Neural progenitor cell (in vitro differentiated cells): ENCODE measurements at regions not wholly inside any gene's neighbourhood (a gene's known extent, or its start where the extent isn't known, plus 50 kb on each side); places are given as distances from the start of the nearest gene placed in this dataset.

ENCODE experiments used
- DNase-seq: peaks from one replicate; pipeline ENCODE4 v3.0.0-alpha.2; 2016; ENCODE audit warnings: low spot score
- H2AFZ ChIP-seq: fragments of 200-600 bp; sonication (generic); replicated peaks from 2 replicates; pipeline ENCODE4 v1.6.1; 2016; ENCODE audit warnings: antibody characterized with exemption
- H3F3A ChIP-seq: fragments of 200-600 bp; sonication (generic); 2 replicates; pipeline ENCODE4 v1.6.1; 2016; ENCODE audit warnings: antibody characterized with exemption, low read depth
- H3K27ac ChIP-seq: fragments of 200-600 bp; sonication (generic); 2 replicates; pipeline ENCODE4 v1.5.1; 2016; ENCODE audit warnings: mild to moderate bottlenecking
- H3K27me3 ChIP-seq: fragments of 200-600 bp; sonication (generic); 2 replicates; pipeline ENCODE4 v1.6.1; 2016; ENCODE audit warnings: mild to moderate bottlenecking, moderate library complexity
- H3K36me3 ChIP-seq: fragments of 200-600 bp; sonication (generic); 2 replicates; pipeline ENCODE4 v1.5.1; 2016
- H3K4me1 ChIP-seq: fragments of 200-600 bp; sonication (generic); 2 replicates; pipeline ENCODE4 v1.6.1; 2016; ENCODE audit warnings: mixed run types
- H3K4me2 ChIP-seq: fragments of 200-600 bp; sonication (generic); 2 replicates; pipeline ENCODE4 v1.6.1; 2016
- H3K4me3 ChIP-seq: fragments of 200-600 bp; sonication (generic); 2 replicates; pipeline ENCODE4 v1.5.1; 2016
- H3K79me2 ChIP-seq: fragments of 200-600 bp; sonication (generic); 2 replicates; pipeline ENCODE4 v1.6.1; 2016; ENCODE audit warnings: low read depth
- H3K9ac ChIP-seq: fragments of 200-600 bp; sonication (generic); 2 replicates; pipeline ENCODE4 v1.6.1; 2016
- H3K9me3 ChIP-seq: fragments of 200-600 bp; sonication (generic); 2 replicates; pipeline ENCODE4 v1.5.1; 2016; ENCODE audit warnings: low read depth
- H4K20me1 ChIP-seq: fragments of 200-600 bp; sonication (generic); 2 replicates; pipeline ENCODE4 v1.6.1; 2016; ENCODE audit warnings: low read depth
- H3K27ac Mint-ChIP-seq: 3 replicates; pipeline ENCODE4 v1.8.0; 2021; ENCODE audit warnings: mixed read lengths
- H3K27me3 Mint-ChIP-seq: 2 replicates; pipeline ENCODE4 v1.8.0; 2022; ENCODE audit warnings: low read depth, mild to moderate bottlenecking, inconsistent platforms, moderate library complexity, mixed read lengths; ENCODE audit not compliant: insufficient read depth
- H3K36me3 Mint-ChIP-seq: 3 replicates; pipeline ENCODE4 v1.8.0; 2021; ENCODE audit warnings: mixed read lengths
- H3K4me1 Mint-ChIP-seq: 3 replicates; pipeline ENCODE4 v1.8.0; 2021; ENCODE audit warnings: mixed read lengths
- H3K4me3 Mint-ChIP-seq: 3 replicates; pipeline ENCODE4 v1.8.0; 2021; ENCODE audit warnings: mild to moderate bottlenecking, moderate library complexity, mixed read lengths
- H3K9me3 Mint-ChIP-seq: 3 replicates; pipeline ENCODE4 v1.8.0; 2020; ENCODE audit warnings: mixed read lengths
- CTCF ChIP-seq: fragments of 200-600 bp; sonication (generic); IDR thresholded peaks from 2 replicates; pipeline ENCODE4 v1.5.1; 2017; ENCODE audit warnings: antibody characterized with exemption, mild to moderate bottlenecking
- EZH2 ChIP-seq: fragments of 200-600 bp; sonication (generic); IDR thresholded peaks from 2 replicates; pipeline ENCODE4 v1.6.1; 2017; ENCODE audit warnings: antibody characterized with exemption, mild to moderate bottlenecking, moderate library complexity
- EZH2phosphoT487 ChIP-seq: fragments of 200-600 bp; sonication (generic); IDR thresholded peaks from 2 replicates; pipeline ENCODE4 v1.6.1; 2017; ENCODE audit warnings: antibody characterized with exemption

- no peak for TF ChIP-seq EZH2
- no peak for TF ChIP-seq CTCF
- TF ChIP-seq EZH2phosphoT487 = no peak
- H3K79me2 ChIP-seq = no peaks in the 10 kb centered on the region
- Mint-ChIP-seq H3K4me1 (no peaks in the 10 kb centered on the region), H3K4me3 (no peak overlapping the region), H3K9me3 (peaks cover 32% of the 10 kb centered on the region), H3K27ac (no peak overlapping the region), H3K27me3 (no peaks in the 10 kb centered on the region), H3K36me3 (no peaks in the 10 kb centered on the region)
- no peaks in the 10 kb centered on the region for H3F3A ChIP-seq
- no peak overlapping the region for H2AFZ ChIP-seq
- H3K27me3 ChIP-seq = no peaks in the 10 kb centered on the region
- H3K9ac ChIP-seq = no peak overlapping the region
- no peaks in the 10 kb centered on the region for H4K20me1 ChIP-seq
- no peak overlapping the region for H3K4me3 ChIP-seq
- no peaks in the 10 kb centered on the region for H3K4me1 ChIP-seq
- peaks cover 3% of the 10 kb centered on the region for H3K9me3 ChIP-seq
- DNase-seq = no peak
- no peaks in the 10 kb centered on the region for H3K36me3 ChIP-seq
- no peak overlapping the region for H3K4me2 ChIP-seq
- H3K27ac ChIP-seq = no peak overlapping the region
Observed at GRCh38 chr15:23750179-23750578, 63.1 kb upstream of the NDN start.

- no peaks in the 10 kb centered on the region for H3F3A ChIP-seq
- Mint-ChIP-seq H3K36me3 (no peaks in the 10 kb centered on the region), H3K4me1 (no peaks in the 10 kb centered on the region), H3K27me3 (no peaks in the 10 kb centered on the region), H3K4me3 (no peak overlapping the region), H3K27ac (no peak overlapping the region), H3K9me3 (peaks cover 36% of the 10 kb centered on the region)
- H3K36me3 ChIP-seq = no peaks in the 10 kb centered on the region
- H3K9me3 ChIP-seq = peaks cover 4% of the 10 kb centered on the region
- no peak for DNase-seq
- H3K27me3 ChIP-seq = no peaks in the 10 kb centered on the region
- no peaks in the 10 kb centered on the region for H4K20me1 ChIP-seq
- no peaks in the 10 kb centered on the region for H3K4me1 ChIP-seq
- H3K27ac ChIP-seq = no peak overlapping the region
- no peak overlapping the region for H3K9ac ChIP-seq
- no peak overlapping the region for H2AFZ ChIP-seq
- H3K4me3 ChIP-seq = no peak overlapping the region
- H3K79me2 ChIP-seq = no peaks in the 10 kb centered on the region
- TF ChIP-seq CTCF (no peak), EZH2phosphoT487 (no peak), EZH2 (no peak)
- H3K4me2 ChIP-seq = no peak overlapping the region
Observed at GRCh38 chr15:23750776-23751175, 63.7 kb upstream of the NDN start.

GRCh38 chr15:23753248-23753647, 66.1 kb upstream of the NDN start:
- Histone ChIP-seq H3K27ac (no peak overlapping the region), H2AFZ (no peak overlapping the region), H3K4me1 (no peaks in the 10 kb centered on the region), H3K4me3 (no peak overlapping the region), H3K4me2 (no peak overlapping the region), H3K79me2 (no peaks in the 10 kb centered on the region), H4K20me1 (no peaks in the 10 kb centered on the region), H3K27me3 (no peaks in the 10 kb centered on the region), H3K36me3 (no peaks in the 10 kb centered on the region), H3K9ac (no peak overlapping the region), H3F3A (no peaks in the 10 kb centered on the region), H3K9me3 (peaks cover 7% of the 10 kb centered on the region)
- Mint-ChIP-seq H3K9me3 (peaks cover 41% of the 10 kb centered on the region), H3K27ac (no peak overlapping the region), H3K36me3 (no peaks in the 10 kb centered on the region), H3K27me3 (peaks cover 2% of the 10 kb centered on the region), H3K4me3 (no peak overlapping the region), H3K4me1 (no peaks in the 10 kb centered on the region)
- no peak for DNase-seq
- no peak for TF ChIP-seq EZH2phosphoT487
- TF ChIP-seq CTCF = no peak
- no peak for TF ChIP-seq EZH2

GRCh38 chr15:23758891-23759290, 71.8 kb upstream of the NDN start:
- Mint-ChIP-seq H3K27me3 (peaks cover 2% of the 10 kb centered on the region), H3K9me3 (peaks cover 47% of the 10 kb centered on the region), H3K27ac (no peak overlapping the region), H3K4me3 (no peak overlapping the region), H3K4me1 (peaks cover 29% of the 10 kb centered on the region), H3K36me3 (no peaks in the 10 kb centered on the region)
- no peak overlapping the region for H3K4me2 ChIP-seq
- no peak overlapping the region for H3K9ac ChIP-seq
- H4K20me1 ChIP-seq = no peaks in the 10 kb centered on the region
- H3K4me1 ChIP-seq = peaks cover 22% of the 10 kb centered on the region
- no peak overlapping the region for H3K27ac ChIP-seq
- H3K27me3 ChIP-seq = no peaks in the 10 kb centered on the region
- H3F3A ChIP-seq = peaks cover 16% of the 10 kb centered on the region
- H3K36me3 ChIP-seq = no peaks in the 10 kb centered on the region
- DNase-seq = no peak
- H3K4me3 ChIP-seq = no peak overlapping the region
- H2AFZ ChIP-seq = no peak overlapping the region
- H3K79me2 ChIP-seq = no peaks in the 10 kb centered on the region
- peaks cover 7% of the 10 kb centered on the region for H3K9me3 ChIP-seq
- no peak for TF ChIP-seq EZH2phosphoT487
- no peak for TF ChIP-seq EZH2
- TF ChIP-seq CTCF = no peak
